Thyroid gland (tissue), 4 donors: ENCODE measurements at regions not wholly inside any gene's neighbourhood (a gene's known extent, or its start where the extent isn't known, plus 50 kb on each side); places are given as distances from the start of the nearest gene placed in this dataset.

Experiments used
- DNase-seq, 2 donors: peaks; one replicate each; pipeline ENCODE4 v3.0.0-alpha.2; 2019
- H3K27ac ChIP-seq, 3 donors: fragments of 200-600 bp; sonication (generic); 1 replicate in 2 of 3; 2 replicates in 1 of 3; pipeline ENCODE4 v1.5.1; 2016 to 2019; ENCODE audit warnings: mild to moderate bottlenecking in 1 of 3, moderate library complexity in 1 of 3
- H3K27me3 ChIP-seq: fragments of 200-600 bp; sonication (generic); one replicate; pipeline ENCODE4 v1.5.1; 2019
- H3K36me3 ChIP-seq, 2 donors: fragments of 200-600 bp; sonication (generic); one replicate each; pipeline ENCODE4 v1.5.1; 2016 to 2019
- H3K4me1 ChIP-seq, 2 donors: fragments of 200-600 bp; sonication (generic); one replicate each; pipeline ENCODE4 v1.5.1; 2017 to 2019
- H3K4me3 ChIP-seq, 3 donors: fragments of 200-600 bp; sonication (generic); replicated peaks in 1 of 3; 1 replicate in 2 of 3; 2 replicates in 1 of 3; pipeline ENCODE4 v1.5.1; 2016; ENCODE audit warnings: mild to moderate bottlenecking in 1 of 3
- H3K9me3 ChIP-seq: fragments of 200-600 bp; sonication (generic); one replicate; pipeline ENCODE4 v1.5.1; 2017
- CTCF ChIP-seq, 6 experiments: fragments of 200-600 bp in 3 of 6; fragments of 450-650 bp in 3 of 6; sonication (generic) in 3 of 6; IDR thresholded peaks; one replicate each; pipeline ENCODE4 v1.5.1; 2016 to 2019; ENCODE audit warnings: antibody characterized with exemption in 6 of 6, mild to moderate bottlenecking in 2 of 6, inconsistent platforms in 1 of 6, moderate library complexity in 1 of 6
- POLR2A ChIP-seq, 2 donors: fragments of 450-650 bp; IDR thresholded peaks; one replicate each; pipeline ENCODE4 v1.6.1; 2017; ENCODE audit warnings: antibody characterized with exemption in 2 of 2, mild to moderate bottlenecking in 2 of 2, moderate library complexity in 1 of 2
- WGBS, 2 donors: methylation state at CpG; one replicate each; pipeline ENCODE4 v1.1.5; 2017; 5-methylcytosine and 5-hydroxymethylcytosine counted together
- intact Hi-C: fragments of 100-400 bp; cut with DNase I; formaldehyde crosslinking; loops from one replicate; pipeline ENCODE4 v1.15.1; 2023

DNA sequence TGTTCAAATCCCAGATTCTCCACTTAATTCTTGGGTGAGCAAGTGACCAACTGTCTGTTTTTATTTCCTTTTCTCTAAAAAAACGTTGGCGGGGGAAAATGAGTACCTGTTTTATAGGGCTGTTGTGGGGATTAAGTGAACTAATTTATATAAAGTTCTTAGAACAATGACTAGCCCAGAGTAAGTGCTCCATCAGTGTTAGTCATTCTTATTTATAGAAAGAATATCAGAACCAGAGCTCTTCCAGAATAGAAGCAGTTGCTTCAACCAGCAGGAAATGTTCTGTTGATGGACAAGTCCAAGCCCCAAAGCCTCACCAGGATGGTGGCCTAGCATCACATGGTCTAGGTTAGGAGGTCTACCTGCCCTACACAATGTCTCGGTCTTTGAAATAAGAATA, 379.2 kb downstream of the ACTL7B start:
- no peak for DNase-seq
- Histone ChIP-seq H3K4me1 (no peaks in the 10 kb centered on the region), H3K27me3 (no peaks in the 10 kb centered on the region), H3K9me3 (no peaks in the 10 kb centered on the region), H3K4me3 (no peak overlapping the region), H3K36me3 (no peaks in the 10 kb centered on the region), H3K27ac (no peak overlapping the region)
- TF ChIP-seq POLR2A (IDR thresholded peaks at IDR 0.05), result no peak
- intact Hi-C loops, result no loop called here
- WGBS, 2 donors, result 55 to 56% methylated on average over 3 of the region's 3 CpGs

GRCh38 chr9:108475813-108476212, 380.0 kb downstream of the ACTL7B start:
- H3K4me3 ChIP-seq, result no peak overlapping the region
- WGBS, 2 donors, result 74 to 77% methylated on average over 2 of the region's 2 CpGs
- H3K27ac ChIP-seq, result no peak overlapping the region
- intact Hi-C loops, result no loop called here
- TF ChIP-seq POLR2A (IDR thresholded peaks at IDR 0.05) (no peak), CTCF (IDR thresholded peaks at IDR 0.05) (no peak)
- H3K9me3 ChIP-seq, result no peaks in the 10 kb centered on the region
- no peaks in the 10 kb centered on the region for H3K27me3 ChIP-seq
- H3K4me1 ChIP-seq, result no peaks in the 10 kb centered on the region
- no peak for DNase-seq
- no peaks in the 10 kb centered on the region for H3K36me3 ChIP-seq

DNA sequence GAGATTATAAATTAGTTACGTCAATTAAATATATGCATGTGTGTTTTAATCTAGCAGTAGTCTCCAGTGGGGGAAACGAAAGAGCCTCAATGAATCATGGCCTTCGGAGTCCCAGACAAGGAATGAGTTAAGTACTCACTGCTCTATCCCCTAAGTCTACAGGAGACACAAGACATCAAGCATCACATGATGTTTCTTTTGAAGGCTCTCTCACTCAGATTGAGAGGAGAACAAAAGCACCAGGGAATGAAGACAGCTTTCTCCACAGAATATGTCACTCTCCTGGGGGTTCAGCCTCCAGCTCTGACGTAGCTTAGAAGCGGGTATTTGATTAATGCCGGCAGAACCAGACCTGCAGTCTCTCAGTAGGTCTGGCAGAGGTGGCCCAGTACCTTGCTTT, 381.4 kb downstream of the ACTL7B start:
- TF ChIP-seq POLR2A (IDR thresholded peaks at IDR 0.05) (no peak), CTCF (IDR thresholded peaks at IDR 0.05) (no peak)
- Histone ChIP-seq H3K9me3 (no peaks in the 10 kb centered on the region), H3K4me1 (no peaks in the 10 kb centered on the region), H3K36me3 (no peaks in the 10 kb centered on the region), H3K27me3 (no peaks in the 10 kb centered on the region), H3K27ac (no peak overlapping the region), H3K4me3 (no peak overlapping the region)
- 52 to 69% methylated on average over 6 of the region's 6 CpGs for WGBS, 2 donors
- no peak for DNase-seq
- intact Hi-C loops, result no loop called here

DNA sequence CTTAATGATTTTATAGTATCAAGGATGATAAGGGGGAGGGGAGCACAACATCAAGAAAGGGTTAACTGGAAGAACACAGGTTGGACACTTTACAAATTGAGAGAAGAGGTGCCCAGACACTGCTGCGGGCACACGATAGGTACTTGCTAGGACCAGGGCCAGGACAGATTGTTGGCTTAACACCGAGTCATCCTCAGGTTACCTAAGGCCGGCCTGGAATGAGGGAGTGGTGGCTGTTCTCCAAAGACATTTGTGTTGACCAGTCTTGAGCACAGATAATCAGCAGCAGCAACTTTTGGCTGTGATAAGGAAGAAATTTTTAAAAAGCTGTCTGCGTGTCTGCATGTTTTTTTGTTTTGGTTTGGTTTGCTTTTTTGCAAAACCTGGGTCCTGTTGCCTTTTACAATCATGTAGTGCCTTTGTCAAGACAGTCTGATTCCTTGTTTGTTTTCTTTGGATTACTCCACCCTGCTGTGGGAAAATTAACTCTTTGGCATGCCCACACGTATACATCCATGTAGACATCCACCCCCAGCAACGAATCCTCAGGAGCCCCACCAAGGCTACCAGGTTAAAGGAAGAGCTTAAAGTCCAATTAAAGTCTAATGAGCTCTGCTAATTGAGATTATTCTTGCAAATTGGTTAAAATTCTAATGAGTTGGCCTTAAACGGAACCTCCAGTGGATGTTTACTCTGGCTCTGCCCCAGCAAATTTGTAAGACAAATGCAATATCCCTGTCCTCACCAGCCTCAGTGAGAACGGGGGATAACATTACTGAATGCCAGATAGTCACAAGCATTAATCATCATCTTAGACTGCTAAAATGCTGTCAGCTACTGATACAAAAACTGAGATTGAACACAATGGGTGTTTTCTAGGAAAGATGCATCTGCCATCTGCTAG, 382.3 kb downstream of the ACTL7B start:
- TF ChIP-seq CTCF (IDR thresholded peaks at IDR 0.05) (no peak), POLR2A (IDR thresholded peaks at IDR 0.05) (no peak)
- 33 to 41% methylated on average over 9 of the region's 9 CpGs for WGBS, 2 donors

GRCh38 chr9:108469654-108470053, 386.1 kb downstream of the ACTL7B start:
- Histone ChIP-seq H3K4me1 (no peaks in the 10 kb centered on the region), H3K27ac (no peak overlapping the region), H3K36me3 (no peaks in the 10 kb centered on the region), H3K9me3 (no peaks in the 10 kb centered on the region), H3K4me3 (no peak overlapping the region), H3K27me3 (no peaks in the 10 kb centered on the region)
- DNase-seq, result no peak
- WGBS, 2 donors, result 81 to 89% methylated on average over 8 of the region's 8 CpGs
- intact Hi-C loops, result no loop called here
- TF ChIP-seq POLR2A (IDR thresholded peaks at IDR 0.05), result no peak
- no peak for TF ChIP-seq CTCF (IDR thresholded peaks at IDR 0.05)

More for the DNA sequence above, 382.3 kb downstream of the ACTL7B start:
- Histone ChIP-seq H3K27ac (no peak overlapping the region), H3K27me3 (no peaks in the 10 kb centered on the region), H3K4me1 (no peaks in the 10 kb centered on the region), H3K9me3 (no peaks in the 10 kb centered on the region), H3K36me3 (no peaks in the 10 kb centered on the region), H3K4me3 (no peak overlapping the region)
- intact Hi-C loops, result no loop called here
- no peak for DNase-seq
